ENCODE measurements at regions not wholly inside any gene's neighbourhood (a gene's known extent, or its start where the extent isn't known, plus 50 kb on each side); places are given as distances from the start of the nearest gene placed in this dataset.

DNA sequence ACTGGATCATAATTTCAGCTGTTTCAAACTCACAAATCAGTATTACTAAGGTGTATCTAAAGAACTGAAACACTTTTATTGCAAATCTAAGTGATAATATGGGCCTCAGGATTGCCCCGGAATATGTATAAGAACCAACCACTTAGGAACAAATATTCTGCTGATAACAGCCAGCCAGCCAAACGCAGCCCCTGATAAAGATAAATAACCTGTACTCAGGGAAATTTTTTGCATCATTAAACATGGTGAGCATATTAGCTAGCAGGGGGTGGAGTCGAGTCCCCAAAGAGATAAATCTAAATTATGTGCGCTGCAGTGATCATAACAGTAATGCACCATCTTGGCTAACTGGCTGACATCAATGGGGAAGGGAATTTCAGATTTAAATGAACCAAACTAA lies 410.2 kb upstream of the MAP3K7 start:
- DNase-seq (ENCODE audit: low read depth, low spot score): no peak
- Histone ChIP-seq H3K36me3 (ENCODE audit: control insufficient read depth in 2 of 2, insufficient read depth in 2 of 2, low read length in 1 of 2) (no peaks in the 10 kb centered on the region), H3K27ac (ENCODE audit: control insufficient read depth, insufficient read depth) (no peak overlapping the region), H3K27me3 (replicated peaks in 1 of 2; ENCODE audit: control insufficient read depth in 2 of 2, insufficient read depth in 2 of 2, low read length in 1 of 2) (no peaks in the 10 kb centered on the region), H3K9me3 (replicated peaks; ENCODE audit: control insufficient read depth, insufficient read depth, low read length) (no peaks in the 10 kb centered on the region), H3K4me2 (ENCODE audit: control insufficient read depth, insufficient read depth) (no peak overlapping the region), H3K4me1 (ENCODE audit: control insufficient read depth, insufficient read depth, low read length) (no peaks in the 10 kb centered on the region), H4K20me1 (ENCODE audit: control insufficient read depth, insufficient read depth) (no peaks in the 10 kb centered on the region), H3K4me3 (no peak overlapping the region), H2AFZ (ENCODE audit: control insufficient read depth, low read depth, low read length) (no peak overlapping the region), H3K9ac (ENCODE audit: control insufficient read depth, insufficient read depth, low read length) (no peak overlapping the region), H3K79me2 (ENCODE audit: control insufficient read depth, insufficient read depth, low read length) (no peaks in the 10 kb centered on the region)
- RAD21 ChIA-PET (ENCODE audit: unreplicated experiment): no interaction called here
- CTCF ChIA-PET: no interaction called here
- ATAC-seq: no peak
- no TSS peak for BruUV-seq (replicated peaks)
- 15% methylated on average over 4 of the region's 4 CpGs for WGBS (ENCODE audit: insufficient coverage, insufficient replicate concordance, low lambda C conversion rate, missing lambda C conversion rate)
- in situ Hi-C loops (cut with MboI): no loop called here
- SMC1A ChIA-PET (ENCODE audit: uncharacterized antibody, unreplicated experiment): interaction anchor here (0.8 kb wide), 1 partner anchor 26 kb away, joined by 3 read pairs; no protein-coding TSS in a partner anchor
- FAIRE-seq: no peak
- POLR2A ChIA-PET: no interaction called here
- intact Hi-C loops (cut with micrococcal nuclease; ENCODE audit: unreplicated experiment): no loop called here
- TF ChIP-seq, protein P1, sequence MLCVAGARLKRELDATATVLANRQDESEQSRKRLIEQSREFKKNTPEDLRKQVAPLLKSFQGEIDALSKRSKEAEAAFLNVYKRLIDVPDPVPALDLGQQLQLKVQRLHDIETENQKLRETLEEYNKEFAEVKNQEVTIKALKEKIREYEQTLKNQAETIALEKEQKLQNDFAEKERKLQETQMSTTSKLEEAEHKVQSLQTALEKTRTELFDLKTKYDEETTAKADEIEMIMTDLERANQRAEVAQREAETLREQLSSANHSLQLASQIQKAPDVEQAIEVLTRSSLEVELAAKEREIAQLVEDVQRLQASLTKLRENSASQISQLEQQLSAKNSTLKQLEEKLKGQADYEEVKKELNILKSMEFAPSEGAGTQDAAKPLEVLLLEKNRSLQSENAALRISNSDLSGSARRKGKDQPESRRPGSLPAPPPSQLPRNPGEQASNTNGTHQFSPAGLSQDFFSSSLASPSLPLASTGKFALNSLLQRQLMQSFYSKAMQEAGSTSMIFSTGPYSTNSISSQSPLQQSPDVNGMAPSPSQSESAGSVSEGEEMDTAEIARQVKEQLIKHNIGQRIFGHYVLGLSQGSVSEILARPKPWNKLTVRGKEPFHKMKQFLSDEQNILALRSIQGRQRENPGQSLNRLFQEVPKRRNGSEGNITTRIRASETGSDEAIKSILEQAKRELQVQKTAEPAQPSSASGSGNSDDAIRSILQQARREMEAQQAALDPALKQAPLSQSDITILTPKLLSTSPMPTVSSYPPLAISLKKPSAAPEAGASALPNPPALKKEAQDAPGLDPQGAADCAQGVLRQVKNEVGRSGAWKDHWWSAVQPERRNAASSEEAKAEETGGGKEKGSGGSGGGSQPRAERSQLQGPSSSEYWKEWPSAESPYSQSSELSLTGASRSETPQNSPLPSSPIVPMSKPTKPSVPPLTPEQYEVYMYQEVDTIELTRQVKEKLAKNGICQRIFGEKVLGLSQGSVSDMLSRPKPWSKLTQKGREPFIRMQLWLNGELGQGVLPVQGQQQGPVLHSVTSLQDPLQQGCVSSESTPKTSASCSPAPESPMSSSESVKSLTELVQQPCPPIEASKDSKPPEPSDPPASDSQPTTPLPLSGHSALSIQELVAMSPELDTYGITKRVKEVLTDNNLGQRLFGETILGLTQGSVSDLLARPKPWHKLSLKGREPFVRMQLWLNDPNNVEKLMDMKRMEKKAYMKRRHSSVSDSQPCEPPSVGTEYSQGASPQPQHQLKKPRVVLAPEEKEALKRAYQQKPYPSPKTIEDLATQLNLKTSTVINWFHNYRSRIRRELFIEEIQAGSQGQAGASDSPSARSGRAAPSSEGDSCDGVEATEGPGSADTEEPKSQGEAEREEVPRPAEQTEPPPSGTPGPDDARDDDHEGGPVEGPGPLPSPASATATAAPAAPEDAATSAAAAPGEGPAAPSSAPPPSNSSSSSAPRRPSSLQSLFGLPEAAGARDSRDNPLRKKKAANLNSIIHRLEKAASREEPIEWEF (IDR thresholded peaks at IDR 0.05; ENCODE audit: insufficient replicate concordance, low read depth, low read length): no peak
- no peak for TF ChIP-seq CHD1 (IDR thresholded peaks at IDR 0.05; ENCODE audit: low read depth, low read length)
- no peak for TF ChIP-seq HDAC6 (IDR thresholded peaks at IDR 0.05; ENCODE audit: unreplicated experiment)
- TF ChIP-seq, protein P2, sequence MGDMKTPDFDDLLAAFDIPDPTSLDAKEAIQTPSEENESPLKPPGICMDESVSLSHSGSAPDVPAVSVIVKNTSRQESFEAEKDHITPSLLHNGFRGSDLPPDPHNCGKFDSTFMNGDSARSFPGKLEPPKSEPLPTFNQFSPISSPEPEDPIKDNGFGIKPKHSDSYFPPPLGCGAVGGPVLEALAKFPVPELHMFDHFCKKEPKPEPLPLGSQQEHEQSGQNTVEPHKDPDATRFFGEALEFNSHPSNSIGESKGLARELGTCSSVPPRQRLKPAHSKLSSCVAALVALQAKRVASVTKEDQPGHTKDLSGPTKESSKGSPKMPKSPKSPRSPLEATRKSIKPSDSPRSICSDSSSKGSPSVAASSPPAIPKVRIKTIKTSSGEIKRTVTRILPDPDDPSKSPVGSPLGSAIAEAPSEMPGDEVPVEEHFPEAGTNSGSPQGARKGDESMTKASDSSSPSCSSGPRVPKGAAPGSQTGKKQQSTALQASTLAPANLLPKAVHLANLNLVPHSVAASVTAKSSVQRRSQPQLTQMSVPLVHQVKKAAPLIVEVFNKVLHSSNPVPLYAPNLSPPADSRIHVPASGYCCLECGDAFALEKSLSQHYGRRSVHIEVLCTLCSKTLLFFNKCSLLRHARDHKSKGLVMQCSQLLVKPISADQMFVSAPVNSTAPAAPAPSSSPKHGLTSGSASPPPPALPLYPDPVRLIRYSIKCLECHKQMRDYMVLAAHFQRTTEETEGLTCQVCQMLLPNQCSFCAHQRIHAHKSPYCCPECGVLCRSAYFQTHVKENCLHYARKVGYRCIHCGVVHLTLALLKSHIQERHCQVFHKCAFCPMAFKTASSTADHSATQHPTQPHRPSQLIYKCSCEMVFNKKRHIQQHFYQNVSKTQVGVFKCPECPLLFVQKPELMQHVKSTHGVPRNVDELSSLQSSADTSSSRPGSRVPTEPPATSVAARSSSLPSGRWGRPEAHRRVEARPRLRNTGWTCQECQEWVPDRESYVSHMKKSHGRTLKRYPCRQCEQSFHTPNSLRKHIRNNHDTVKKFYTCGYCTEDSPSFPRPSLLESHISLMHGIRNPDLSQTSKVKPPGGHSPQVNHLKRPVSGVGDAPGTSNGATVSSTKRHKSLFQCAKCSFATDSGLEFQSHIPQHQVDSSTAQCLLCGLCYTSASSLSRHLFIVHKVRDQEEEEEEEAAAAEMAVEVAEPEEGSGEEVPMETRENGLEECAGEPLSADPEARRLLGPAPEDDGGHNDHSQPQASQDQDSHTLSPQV (IDR thresholded peaks at IDR 0.05): no peak
- no peak for TF ChIP-seq SPI1 (IDR thresholded peaks at IDR 0.05; ENCODE audit: borderline replicate concordance, insufficient read depth, low read depth, low read length)
- TF ChIP-seq YY1 (IDR thresholded peaks at IDR 0.05; ENCODE audit: low read depth, low read length): no peak
- no peak for TF ChIP-seq ZNF207 (IDR thresholded peaks at IDR 0.05; ENCODE audit: borderline replicate concordance)
- no peak for TF ChIP-seq EGR1 (IDR thresholded peaks at IDR 0.05; ENCODE audit: borderline replicate concordance in 1 of 2, low read depth in 2 of 2, low read length in 2 of 2)
- TF ChIP-seq, protein P3, sequence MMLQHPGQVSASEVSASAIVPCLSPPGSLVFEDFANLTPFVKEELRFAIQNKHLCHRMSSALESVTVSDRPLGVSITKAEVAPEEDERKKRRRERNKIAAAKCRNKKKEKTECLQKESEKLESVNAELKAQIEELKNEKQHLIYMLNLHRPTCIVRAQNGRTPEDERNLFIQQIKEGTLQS (IDR thresholded peaks at IDR 0.05; ENCODE audit: borderline replicate concordance, extremely low read depth, low read depth, low read length): no peak
- TF ChIP-seq, protein P4, sequence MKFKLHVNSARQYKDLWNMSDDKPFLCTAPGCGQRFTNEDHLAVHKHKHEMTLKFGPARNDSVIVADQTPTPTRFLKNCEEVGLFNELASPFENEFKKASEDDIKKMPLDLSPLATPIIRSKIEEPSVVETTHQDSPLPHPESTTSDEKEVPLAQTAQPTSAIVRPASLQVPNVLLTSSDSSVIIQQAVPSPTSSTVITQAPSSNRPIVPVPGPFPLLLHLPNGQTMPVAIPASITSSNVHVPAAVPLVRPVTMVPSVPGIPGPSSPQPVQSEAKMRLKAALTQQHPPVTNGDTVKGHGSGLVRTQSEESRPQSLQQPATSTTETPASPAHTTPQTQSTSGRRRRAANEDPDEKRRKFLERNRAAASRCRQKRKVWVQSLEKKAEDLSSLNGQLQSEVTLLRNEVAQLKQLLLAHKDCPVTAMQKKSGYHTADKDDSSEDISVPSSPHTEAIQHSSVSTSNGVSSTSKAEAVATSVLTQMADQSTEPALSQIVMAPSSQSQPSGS (IDR thresholded peaks at IDR 0.05; ENCODE audit: low read length): no peak
- no peak for TF ChIP-seq MYC (IDR thresholded peaks at IDR 0.05; ENCODE audit: insufficient read depth, insufficient read length, insufficient replicate concordance, low read length, severe bottlenecking)

Data from GM12878 (cell line).